A673 (cell line): ENCODE measurements at regions not wholly inside any gene's neighbourhood (a gene's known extent, or its start where the extent isn't known, plus 50 kb on each side); places are given as distances from the start of the nearest gene placed in this dataset.

Source experiments
- CTCF ChIP-seq: fragments of 300-800, 200-600 bp; sonication (generic); conservative IDR thresholded peaks from 2 replicates; pipeline ENCODE4 v1.5.1; 2017; ENCODE audit warnings: low read depth, mild to moderate bottlenecking, antibody characterized with exemption, low read length, moderate library complexity, mixed read lengths
- EZH2 ChIP-seq: fragments of 200-600 bp; sonication (generic); IDR thresholded peaks from 2 replicates; pipeline ENCODE4 v1.6.1; 2017; ENCODE audit warnings: borderline replicate concordance, low read depth, mild to moderate bottlenecking, mixed read lengths, antibody characterized with exemption, low read length; ENCODE audit not compliant: poor library complexity, severe bottlenecking

DNA sequence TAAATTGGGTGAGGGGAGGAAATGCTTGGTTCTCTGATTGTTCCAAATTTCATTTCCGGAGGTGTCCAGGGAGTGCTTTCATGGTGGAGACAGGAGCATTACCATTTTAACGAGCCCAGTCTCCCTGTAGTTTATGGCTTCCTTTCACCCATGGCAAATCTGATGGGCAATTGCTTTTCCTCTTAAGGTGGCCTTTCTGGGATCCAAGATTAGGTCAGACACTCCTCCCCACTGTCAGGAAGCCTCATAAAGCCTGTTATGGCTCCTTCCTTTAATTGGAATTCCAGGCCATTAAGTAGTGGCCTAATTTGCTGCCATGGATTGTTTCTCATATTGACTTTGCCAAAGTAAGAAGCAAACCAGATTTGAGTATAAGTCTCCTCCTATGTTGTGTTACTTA, 157.8 kb downstream of the PDCD6IP start:
- no peak for TF ChIP-seq EZH2
- TF ChIP-seq CTCF, result no peak
